Activated gamma-delta T cell (primary cell): ENCODE measurements at regions not wholly inside any gene's neighbourhood (a gene's known extent, or its start where the extent isn't known, plus 50 kb on each side); places are given as distances from the start of the nearest gene placed in this dataset.

Experiments
- DNase-seq: peaks from one replicate; lab custom pipeline; 2025; lab: John Stamatoyannopoulos, UW

GRCh38 chr12:127293507-127294310, 973.3 kb upstream of the TMEM132C start:
- DNase-seq = no peak

GRCh38 chr12:127294651-127295210, 972.2 kb upstream of the TMEM132C start:
- DNase-seq = no peak

GRCh38 chr12:127295630-127296029, 971.3 kb upstream of the TMEM132C start:
- no peak for DNase-seq

- no peak for DNase-seq
Observed at GRCh38 chr12:127296591-127296990, 970.4 kb upstream of the TMEM132C start.

GRCh38 chr12:127297327-127297726, 969.6 kb upstream of the TMEM132C start:
- no peak for DNase-seq

- no peak for DNase-seq
Observed at GRCh38 chr12:127300075-127300474, 966.9 kb upstream of the TMEM132C start.

- no peak for DNase-seq
Observed at GRCh38 chr12:127300753-127301152, 966.2 kb upstream of the TMEM132C start.

GRCh38 chr12:127301876-127302275, 965.1 kb upstream of the TMEM132C start:
- DNase-seq = no peak

- no peak for DNase-seq
Observed at GRCh38 chr12:127304751-127305725, 961.9 kb upstream of the TMEM132C start.

- DNase-seq = no peak
Observed at GRCh38 chr12:127306604-127307215, 960.3 kb upstream of the TMEM132C start.

GRCh38 chr12:127307528-127307927, 959.4 kb upstream of the TMEM132C start:
- DNase-seq = no peak

GRCh38 chr12:127308148-127308547, 958.8 kb upstream of the TMEM132C start:
- DNase-seq = no peak

- DNase-seq = no peak
Observed at GRCh38 chr12:127310548-127310947, 956.4 kb upstream of the TMEM132C start.

GRCh38 chr12:127311720-127312364, 955.1 kb upstream of the TMEM132C start:
- no peak for DNase-seq

- DNase-seq = no peak
Observed at GRCh38 chr12:127324681-127325080, 942.3 kb upstream of the TMEM132C start.

- DNase-seq = no peak
Observed at GRCh38 chr12:127327986-127328385, 939.0 kb upstream of the TMEM132C start.

- DNase-seq = no peak
Observed at GRCh38 chr12:127328867-127329266, 938.1 kb upstream of the TMEM132C start.

GRCh38 chr12:127334365-127334764, 932.6 kb upstream of the TMEM132C start:
- DNase-seq = no peak

GRCh38 chr12:127334912-127335644, 931.9 kb upstream of the TMEM132C start:
- DNase-seq = no peak

GRCh38 chr12:127336416-127336815, 930.6 kb upstream of the TMEM132C start:
- DNase-seq = no peak

GRCh38 chr12:127339065-127339464, 927.9 kb upstream of the TMEM132C start:
- no peak for DNase-seq
